ENCODE measurements at regions not wholly inside any gene's neighbourhood (a gene's known extent, or its start where the extent isn't known, plus 50 kb on each side); places are given as distances from the start of the nearest gene placed in this dataset.

GRCh38 chr5:57720656-57721055, 238.0 kb upstream of the ACTBL2 start:
- no peaks in the 10 kb centered on the region for H3K27me3 ChIP-seq (ENCODE audit: control insufficient read depth, low read length)
- no peak overlapping the region for H3K27ac ChIP-seq (ENCODE audit: low read depth, low read length)
- no peaks in the 10 kb centered on the region for H3F3A ChIP-seq (ENCODE audit: control insufficient read depth, insufficient read depth)
- H3K79me2 ChIP-seq (ENCODE audit: control insufficient read depth, low read length): no peaks in the 10 kb centered on the region
- no peak overlapping the region for H3K4me2 ChIP-seq (ENCODE audit: low read length)
- H4K20me1 ChIP-seq (ENCODE audit: control insufficient read depth, insufficient read depth, low read depth, low read length): no peaks in the 10 kb centered on the region
- H3K4me3 ChIP-seq (ENCODE audit: low read length): no peak overlapping the region
- no peaks in the 10 kb centered on the region for H3K4me1 ChIP-seq (ENCODE audit: control insufficient read depth, low read length)
- no peak for TF ChIP-seq CTCF (IDR thresholded peaks at IDR 0.05; ENCODE audit: low read depth, low read length, poor library complexity, severe bottlenecking)
- no peak for TF ChIP-seq EZH2phosphoT487 (IDR thresholded peaks at IDR 0.05; ENCODE audit: borderline replicate concordance, low read length)
- H3K9me2 ChIP-seq (replicated peaks; ENCODE audit: control insufficient read depth, low read length): no peaks in the 10 kb centered on the region
- H3K36me3 ChIP-seq (ENCODE audit: control insufficient read depth, low read length): no peaks in the 10 kb centered on the region
- no peaks in the 10 kb centered on the region for H3K9me3 ChIP-seq (ENCODE audit: control insufficient read depth, insufficient read depth, low read length)

- Histone ChIP-seq H3K4me3 (ENCODE audit: low read length) (no peak overlapping the region), H3K79me2 (ENCODE audit: control insufficient read depth, low read length) (no peaks in the 10 kb centered on the region), H3K9me2 (replicated peaks; ENCODE audit: control insufficient read depth, low read length) (no peaks in the 10 kb centered on the region), H3F3A (ENCODE audit: control insufficient read depth, insufficient read depth) (no peaks in the 10 kb centered on the region), H4K20me1 (ENCODE audit: control insufficient read depth, insufficient read depth, low read depth, low read length) (no peaks in the 10 kb centered on the region), H3K27ac (ENCODE audit: low read depth, low read length) (no peak overlapping the region), H3K36me3 (ENCODE audit: control insufficient read depth, low read length) (no peaks in the 10 kb centered on the region), H3K4me1 (ENCODE audit: control insufficient read depth, low read length) (no peaks in the 10 kb centered on the region), H3K9me3 (ENCODE audit: control insufficient read depth, insufficient read depth, low read length) (no peaks in the 10 kb centered on the region), H3K4me2 (ENCODE audit: low read length) (no peak overlapping the region), H3K27me3 (ENCODE audit: control insufficient read depth, low read length) (no peaks in the 10 kb centered on the region)
- TF ChIP-seq CTCF (IDR thresholded peaks at IDR 0.05; ENCODE audit: low read depth, low read length, poor library complexity, severe bottlenecking) (no peak), EZH2phosphoT487 (IDR thresholded peaks at IDR 0.05; ENCODE audit: borderline replicate concordance, low read length) (no peak)
These were observed 236.6 kb upstream of the ACTBL2 start for GRCh38 chr5:57719216-57719615.

GRCh38 chr5:57718155-57718554, 235.5 kb upstream of the ACTBL2 start:
- Histone ChIP-seq H3K36me3 (ENCODE audit: control insufficient read depth, low read length) (no peaks in the 10 kb centered on the region), H3K4me3 (ENCODE audit: low read length) (no peak overlapping the region), H3K27me3 (ENCODE audit: control insufficient read depth, low read length) (no peaks in the 10 kb centered on the region), H3K4me1 (ENCODE audit: control insufficient read depth, low read length) (no peaks in the 10 kb centered on the region), H3K4me2 (ENCODE audit: low read length) (no peak overlapping the region), H3F3A (ENCODE audit: control insufficient read depth, insufficient read depth) (no peaks in the 10 kb centered on the region), H3K9me3 (ENCODE audit: control insufficient read depth, insufficient read depth, low read length) (no peaks in the 10 kb centered on the region), H4K20me1 (ENCODE audit: control insufficient read depth, insufficient read depth, low read depth, low read length) (no peaks in the 10 kb centered on the region), H3K27ac (ENCODE audit: low read depth, low read length) (no peak overlapping the region), H3K79me2 (ENCODE audit: control insufficient read depth, low read length) (no peaks in the 10 kb centered on the region), H3K9me2 (replicated peaks; ENCODE audit: control insufficient read depth, low read length) (no peaks in the 10 kb centered on the region)
- TF ChIP-seq EZH2phosphoT487 (IDR thresholded peaks at IDR 0.05; ENCODE audit: borderline replicate concordance, low read length) (no peak), CTCF (IDR thresholded peaks at IDR 0.05; ENCODE audit: low read depth, low read length, poor library complexity, severe bottlenecking) (no peak)

GRCh38 chr5:57717555-57717954, 234.9 kb upstream of the ACTBL2 start:
- Histone ChIP-seq H3K9me3 (ENCODE audit: control insufficient read depth, insufficient read depth, low read length) (no peaks in the 10 kb centered on the region), H3K27ac (ENCODE audit: low read depth, low read length) (no peak overlapping the region), H3K4me1 (ENCODE audit: control insufficient read depth, low read length) (no peaks in the 10 kb centered on the region), H3F3A (ENCODE audit: control insufficient read depth, insufficient read depth) (no peaks in the 10 kb centered on the region), H3K36me3 (ENCODE audit: control insufficient read depth, low read length) (no peaks in the 10 kb centered on the region), H3K4me2 (ENCODE audit: low read length) (no peak overlapping the region), H3K27me3 (ENCODE audit: control insufficient read depth, low read length) (no peaks in the 10 kb centered on the region), H4K20me1 (ENCODE audit: control insufficient read depth, insufficient read depth, low read depth, low read length) (no peaks in the 10 kb centered on the region), H3K9me2 (replicated peaks; ENCODE audit: control insufficient read depth, low read length) (no peaks in the 10 kb centered on the region), H3K4me3 (ENCODE audit: low read length) (no peak overlapping the region), H3K79me2 (ENCODE audit: control insufficient read depth, low read length) (no peaks in the 10 kb centered on the region)
- TF ChIP-seq CTCF (IDR thresholded peaks at IDR 0.05; ENCODE audit: low read depth, low read length, poor library complexity, severe bottlenecking): no peak
- no peak for TF ChIP-seq EZH2phosphoT487 (IDR thresholded peaks at IDR 0.05; ENCODE audit: borderline replicate concordance, low read length)

All from DOHH2 (cell line).